Esophagus squamous epithelium (tissue), 4 donors: ENCODE measurements at regions not wholly inside any gene's neighbourhood (a gene's known extent, or its start where the extent isn't known, plus 50 kb on each side); places are given as distances from the start of the nearest gene placed in this dataset.

Source experiments
- POLR2A ChIP-seq, 4 donors: fragments of 450-650 bp; IDR thresholded peaks; one replicate each; pipeline ENCODE4 v1.6.1; 2017; ENCODE audit warnings: antibody characterized with exemption in 4 of 4, mild to moderate bottlenecking in 4 of 4, moderate library complexity in 3 of 4
- TF ChIP-seq, protein P1 (sequence below), 6 experiments: fragments of 450-650 bp in 4 of 6; fragments of 200-600 bp in 2 of 6; sonication (generic) in 2 of 6; IDR thresholded peaks; one replicate each; pipeline ENCODE4 v1.5.1; 2016 to 2019; ENCODE audit warnings: antibody characterized with exemption in 6 of 6, mild to moderate bottlenecking in 4 of 6, moderate library complexity in 4 of 6

DNA sequence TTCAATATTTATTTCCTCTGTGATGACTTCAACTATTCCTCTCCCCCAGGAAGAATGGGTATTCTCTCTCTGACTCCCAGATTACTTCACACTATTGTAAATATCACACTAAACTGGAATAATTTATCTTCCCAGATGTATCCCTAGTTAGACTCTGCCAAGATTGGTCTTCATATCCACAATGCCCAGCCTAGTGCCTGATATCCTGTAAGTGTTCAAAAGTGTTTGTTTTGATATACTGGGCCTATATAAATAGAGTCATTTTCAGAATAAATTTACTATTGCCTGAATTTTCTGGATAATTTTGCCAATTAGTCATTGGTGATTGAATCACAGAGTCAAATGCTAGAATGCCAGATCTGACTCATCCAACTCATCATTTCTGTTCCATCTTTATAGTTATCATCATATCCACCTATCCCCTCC is 143.7 kb upstream of the TNC start:
- TF ChIP-seq, protein P1, sequence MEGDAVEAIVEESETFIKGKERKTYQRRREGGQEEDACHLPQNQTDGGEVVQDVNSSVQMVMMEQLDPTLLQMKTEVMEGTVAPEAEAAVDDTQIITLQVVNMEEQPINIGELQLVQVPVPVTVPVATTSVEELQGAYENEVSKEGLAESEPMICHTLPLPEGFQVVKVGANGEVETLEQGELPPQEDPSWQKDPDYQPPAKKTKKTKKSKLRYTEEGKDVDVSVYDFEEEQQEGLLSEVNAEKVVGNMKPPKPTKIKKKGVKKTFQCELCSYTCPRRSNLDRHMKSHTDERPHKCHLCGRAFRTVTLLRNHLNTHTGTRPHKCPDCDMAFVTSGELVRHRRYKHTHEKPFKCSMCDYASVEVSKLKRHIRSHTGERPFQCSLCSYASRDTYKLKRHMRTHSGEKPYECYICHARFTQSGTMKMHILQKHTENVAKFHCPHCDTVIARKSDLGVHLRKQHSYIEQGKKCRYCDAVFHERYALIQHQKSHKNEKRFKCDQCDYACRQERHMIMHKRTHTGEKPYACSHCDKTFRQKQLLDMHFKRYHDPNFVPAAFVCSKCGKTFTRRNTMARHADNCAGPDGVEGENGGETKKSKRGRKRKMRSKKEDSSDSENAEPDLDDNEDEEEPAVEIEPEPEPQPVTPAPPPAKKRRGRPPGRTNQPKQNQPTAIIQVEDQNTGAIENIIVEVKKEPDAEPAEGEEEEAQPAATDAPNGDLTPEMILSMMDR (IDR thresholded peaks at IDR 0.05): no peak
- no peak for TF ChIP-seq POLR2A (IDR thresholded peaks at IDR 0.05)
